ENCODE measurements at regions not wholly inside any gene's neighbourhood (a gene's known extent, or its start where the extent isn't known, plus 50 kb on each side); places are given as distances from the start of the nearest gene placed in this dataset.

DNA sequence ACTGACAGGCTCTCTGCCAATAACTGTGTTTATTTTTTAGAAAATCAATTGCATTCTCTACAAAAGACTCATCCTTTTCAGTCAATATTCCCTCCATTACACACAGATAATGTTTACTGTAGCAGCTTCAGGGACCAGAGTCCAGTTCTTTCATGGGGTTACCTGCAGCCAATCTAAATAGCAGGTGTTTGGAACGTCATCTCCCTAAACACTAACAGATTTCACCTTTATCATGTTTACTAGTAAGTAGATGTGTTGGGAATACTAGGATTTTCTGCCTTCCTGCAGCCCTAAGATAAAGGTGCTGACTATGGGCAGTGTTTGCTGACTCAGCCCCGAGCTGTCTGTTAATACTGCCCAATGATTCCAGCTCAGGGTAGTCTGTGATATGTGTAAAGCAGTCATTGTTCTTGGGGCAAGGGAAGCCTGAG is 447.0 kb downstream of the KIF4B start:
- no peaks in the 10 kb centered on the region for H3K4me1 ChIP-seq
- DNase-seq (no peak), ATAC-seq (ENCODE audit: low FRiP score in 2 of 2) (no peak)
- H3K9me3 ChIP-seq, result no peaks in the 10 kb centered on the region
- H3K27me3 ChIP-seq, result no peaks in the 10 kb centered on the region
- H3K36me3 ChIP-seq, result no peaks in the 10 kb centered on the region
- H3K27ac ChIP-seq, result no peak overlapping the region
- WGBS, 2 donors, result 57% methylated on average over 2 of the region's 2 CpGs
- H3K4me3 ChIP-seq, result no peak overlapping the region
- TF ChIP-seq POLR2AphosphoS5 (IDR thresholded peaks at IDR 0.05), result no peak
- TF ChIP-seq EP300 (IDR thresholded peaks at IDR 0.05), result no peak
- TF ChIP-seq, protein P1, sequence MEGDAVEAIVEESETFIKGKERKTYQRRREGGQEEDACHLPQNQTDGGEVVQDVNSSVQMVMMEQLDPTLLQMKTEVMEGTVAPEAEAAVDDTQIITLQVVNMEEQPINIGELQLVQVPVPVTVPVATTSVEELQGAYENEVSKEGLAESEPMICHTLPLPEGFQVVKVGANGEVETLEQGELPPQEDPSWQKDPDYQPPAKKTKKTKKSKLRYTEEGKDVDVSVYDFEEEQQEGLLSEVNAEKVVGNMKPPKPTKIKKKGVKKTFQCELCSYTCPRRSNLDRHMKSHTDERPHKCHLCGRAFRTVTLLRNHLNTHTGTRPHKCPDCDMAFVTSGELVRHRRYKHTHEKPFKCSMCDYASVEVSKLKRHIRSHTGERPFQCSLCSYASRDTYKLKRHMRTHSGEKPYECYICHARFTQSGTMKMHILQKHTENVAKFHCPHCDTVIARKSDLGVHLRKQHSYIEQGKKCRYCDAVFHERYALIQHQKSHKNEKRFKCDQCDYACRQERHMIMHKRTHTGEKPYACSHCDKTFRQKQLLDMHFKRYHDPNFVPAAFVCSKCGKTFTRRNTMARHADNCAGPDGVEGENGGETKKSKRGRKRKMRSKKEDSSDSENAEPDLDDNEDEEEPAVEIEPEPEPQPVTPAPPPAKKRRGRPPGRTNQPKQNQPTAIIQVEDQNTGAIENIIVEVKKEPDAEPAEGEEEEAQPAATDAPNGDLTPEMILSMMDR (IDR thresholded peaks at IDR 0.05), result no peak
- no peak for TF ChIP-seq POLR2A (IDR thresholded peaks at IDR 0.05)

DNA sequence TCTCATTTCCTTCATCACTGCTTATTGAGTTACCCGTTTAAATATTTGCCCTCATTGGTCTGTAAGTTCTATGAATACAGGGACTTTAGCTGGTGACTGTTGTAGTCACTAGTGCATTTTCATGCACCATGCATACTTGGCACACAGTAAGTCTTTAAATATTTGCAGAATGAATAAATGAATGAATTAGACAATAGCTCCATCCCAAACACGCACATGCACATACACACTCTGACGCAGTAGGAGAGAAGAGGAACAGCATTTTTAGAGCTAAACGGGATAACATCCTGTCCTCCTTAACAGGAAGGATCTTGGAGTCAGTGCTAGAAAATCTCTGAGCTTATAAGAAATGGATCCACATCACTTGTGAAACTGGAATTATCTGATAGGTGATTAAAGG is 447.7 kb downstream of the KIF4B start:
- Histone ChIP-seq H3K27me3 (no peaks in the 10 kb centered on the region), H3K27ac (no peak overlapping the region), H3K4me3 (no peak overlapping the region), H3K9me3 (no peaks in the 10 kb centered on the region), H3K36me3 (no peaks in the 10 kb centered on the region), H3K4me1 (no peaks in the 10 kb centered on the region)
- WGBS, 2 donors, result 67 to 72% methylated on average over 4 of the region's 4 CpGs
- DNase-seq, result no peak
- TF ChIP-seq EP300 (IDR thresholded peaks at IDR 0.05), result no peak
- TF ChIP-seq POLR2A (IDR thresholded peaks at IDR 0.05), result no peak
- TF ChIP-seq POLR2AphosphoS5 (IDR thresholded peaks at IDR 0.05), result no peak
- TF ChIP-seq, protein P1 (IDR thresholded peaks at IDR 0.05), result no peak
- no peak for ATAC-seq (ENCODE audit: low FRiP score in 2 of 2)

DNA sequence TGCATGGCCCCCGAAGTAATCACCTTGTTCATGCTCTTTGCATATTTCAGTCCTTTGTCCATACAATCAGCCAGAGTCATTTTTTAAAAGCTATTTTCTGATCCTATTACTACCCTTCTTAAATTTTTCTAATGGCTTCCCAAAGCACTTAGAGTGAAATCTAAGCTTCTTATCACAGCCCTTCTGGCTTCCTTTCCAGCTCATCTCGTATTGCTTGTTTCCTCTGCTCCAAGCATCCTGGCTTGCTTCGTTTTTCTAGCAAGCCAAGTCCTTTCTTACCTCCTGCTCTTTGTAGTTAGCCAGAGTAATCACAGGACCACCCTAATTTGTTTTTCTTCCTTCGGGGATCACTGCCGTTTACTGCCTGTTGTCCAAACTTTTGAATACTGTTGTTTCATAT is 453.3 kb downstream of the KIF4B start:
- ATAC-seq (ENCODE audit: low FRiP score in 2 of 2) (no peak), DNase-seq (no peak)
- 41 to 46% methylated on average over 5 of the region's 5 CpGs for WGBS, 2 donors
- Histone ChIP-seq H3K9me3 (no peaks in the 10 kb centered on the region), H3K4me3 (no peak overlapping the region), H3K4me1 (no peaks in the 10 kb centered on the region), H3K27ac (no peak overlapping the region), H3K27me3 (no peaks in the 10 kb centered on the region), H3K36me3 (no peaks in the 10 kb centered on the region)
- no peak for TF ChIP-seq POLR2AphosphoS5 (IDR thresholded peaks at IDR 0.05)
- TF ChIP-seq POLR2A (IDR thresholded peaks at IDR 0.05), result no peak
- TF ChIP-seq, protein P1 (IDR thresholded peaks at IDR 0.05), result no peak
- TF ChIP-seq EP300 (IDR thresholded peaks at IDR 0.05), result no peak

DNA sequence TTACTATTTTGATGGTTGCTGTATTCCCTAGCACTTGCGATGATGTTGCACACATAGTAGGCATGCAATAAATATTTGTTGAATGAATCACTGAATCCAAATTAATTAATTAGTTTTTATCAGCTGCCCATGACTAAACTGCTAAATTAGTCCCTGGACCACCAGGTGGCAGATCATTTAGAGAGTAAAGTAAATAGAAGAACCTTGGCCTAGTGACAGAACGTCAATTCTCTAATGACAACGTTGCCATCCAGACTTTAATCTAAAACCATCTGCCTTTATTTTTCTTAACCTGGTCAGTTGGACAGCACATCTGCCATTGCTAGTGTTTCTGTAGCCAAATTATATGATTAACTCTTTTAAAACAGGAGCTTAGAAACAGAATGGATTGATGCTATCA is 457.5 kb downstream of the KIF4B start:
- Histone ChIP-seq H3K27ac (no peak overlapping the region), H3K4me1 (no peaks in the 10 kb centered on the region), H3K27me3 (no peaks in the 10 kb centered on the region), H3K4me3 (no peak overlapping the region), H3K9me3 (no peaks in the 10 kb centered on the region), H3K36me3 (no peaks in the 10 kb centered on the region)
- DNase-seq (no peak), ATAC-seq (ENCODE audit: low FRiP score in 2 of 2) (no peak)
- TF ChIP-seq POLR2AphosphoS5 (IDR thresholded peaks at IDR 0.05), result no peak
- 74 to 77% methylated on average over 3 of the region's 3 CpGs for WGBS, 2 donors

DNA sequence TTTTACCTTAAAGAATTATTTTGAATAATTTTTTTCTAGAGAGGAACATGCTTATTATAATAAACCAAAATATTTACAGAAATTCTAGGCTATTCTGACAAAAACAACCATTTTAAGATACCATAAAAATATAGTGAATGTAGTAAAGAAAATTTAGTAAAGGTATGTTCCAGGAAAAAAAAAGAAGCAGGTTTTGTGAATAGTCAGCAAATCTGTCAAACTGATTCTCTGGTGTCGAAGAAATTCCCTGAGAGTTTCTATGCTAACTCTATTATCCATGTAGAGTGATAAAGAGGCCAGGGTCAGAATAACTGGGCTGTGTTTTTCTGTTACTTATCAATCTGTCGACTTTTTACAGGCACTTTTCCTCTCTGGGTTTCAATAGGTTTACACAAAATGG is 459.2 kb downstream of the KIF4B start:
- DNase-seq, result no peak
- no peak overlapping the region for H3K4me3 ChIP-seq
- no peaks in the 10 kb centered on the region for H3K36me3 ChIP-seq
- no peak overlapping the region for H3K27ac ChIP-seq
- no peaks in the 10 kb centered on the region for H3K9me3 ChIP-seq
- no peaks in the 10 kb centered on the region for H3K27me3 ChIP-seq
- no peaks in the 10 kb centered on the region for H3K4me1 ChIP-seq
- no peak for TF ChIP-seq EP300 (IDR thresholded peaks at IDR 0.05)
- TF ChIP-seq POLR2A (IDR thresholded peaks at IDR 0.05), result no peak
- TF ChIP-seq, protein P1 (IDR thresholded peaks at IDR 0.05), result no peak
- no peak for TF ChIP-seq POLR2AphosphoS5 (IDR thresholded peaks at IDR 0.05)
- 66 to 70% methylated on average over 2 of the region's 2 CpGs for WGBS, 2 donors
- no peak for ATAC-seq (ENCODE audit: low FRiP score in 2 of 2)
